ENCODE measurements at regions not wholly inside any gene's neighbourhood (a gene's known extent, or its start where the extent isn't known, plus 50 kb on each side); places are given as distances from the start of the nearest gene placed in this dataset.

DNA sequence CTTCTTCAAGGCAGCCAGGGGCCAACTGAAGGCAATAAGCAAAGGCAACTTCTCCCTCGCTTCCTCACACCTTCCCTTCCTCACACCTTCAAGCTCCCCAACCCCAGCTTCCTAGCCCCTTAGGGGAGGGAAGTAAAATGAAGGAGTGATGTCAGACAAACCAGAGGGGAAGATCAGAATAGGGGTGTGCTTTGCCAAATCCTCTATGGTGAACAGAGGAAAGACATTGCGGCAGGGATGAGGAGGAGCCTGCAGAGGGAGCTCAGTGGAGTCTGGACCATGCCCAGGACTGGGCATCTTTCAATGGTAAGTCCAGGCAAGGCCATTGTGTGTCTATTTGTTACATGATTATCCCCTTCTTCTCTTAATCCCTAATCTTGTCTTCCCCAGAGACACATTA lies 164.0 kb downstream of the TSHZ3 start:
- TF ChIP-seq POLR2AphosphoS5 (IDR thresholded peaks at IDR 0.05) (no peak), CTCF (IDR thresholded peaks at IDR 0.05) (no peak), POLR2A (IDR thresholded peaks at IDR 0.05) (no peak)

Measured in prostate gland (tissue), 2 donors.